Epithelial cell of proximal tubule (primary cell): ENCODE measurements at regions not wholly inside any gene's neighbourhood (a gene's known extent, or its start where the extent isn't known, plus 50 kb on each side); places are given as distances from the start of the nearest gene placed in this dataset.
"Not testable (repeated sequence)": the region's sequence is repeated elsewhere in the genome, so short reads cannot be mapped to it uniquely, and the experiment has no call there.

ENCODE experiments used
- DNase-seq: peaks from one replicate; pipeline ENCODE4 v3.0.0-alpha.2; 2011; ENCODE audit warnings: low read depth
- H3K4me3 ChIP-seq: 2 replicates; pipeline ENCODE4 v1.5.1; 2011; ENCODE audit warnings: low read depth, mild to moderate bottlenecking, low read length
- CTCF ChIP-seq: conservative IDR thresholded peaks from 2 replicates; pipeline ENCODE4 v1.5.1; 2012; ENCODE audit warnings: low read depth, mild to moderate bottlenecking, low read length

- no peak for DNase-seq
- H3K4me3 ChIP-seq: no peak overlapping the region
- no peak for TF ChIP-seq CTCF
Measured at GRCh38 chr16:29141586-29142324, 156.9 kb downstream of the LAT start.

GRCh38 chr16:29141121-29141520 is 156.3 kb downstream of the LAT start:
- H3K4me3 ChIP-seq, DNase-seq: not testable (repeated sequence)

- not testable (repeated sequence) for DNase-seq, H3K4me3 ChIP-seq
Measured at GRCh38 chr16:29139901-29140855, 155.3 kb downstream of the LAT start.

- no peak for DNase-seq
- no peak overlapping the region for H3K4me3 ChIP-seq
- no peak for TF ChIP-seq CTCF
Measured at GRCh38 chr16:29139261-29139802, 154.5 kb downstream of the LAT start.

GRCh38 chr16:29138698-29139097 is 153.8 kb downstream of the LAT start:
- DNase-seq, H3K4me3 ChIP-seq: not testable (repeated sequence)

GRCh38 chr16:29137894-29138662 is 153.2 kb downstream of the LAT start:
- not testable (repeated sequence) for DNase-seq

GRCh38 chr16:29137461-29137860 is 152.6 kb downstream of the LAT start:
- not testable (repeated sequence) for DNase-seq, H3K4me3 ChIP-seq

More at GRCh38 chr16:29137894-29138662, 153.2 kb downstream of the LAT start:
- H3K4me3 ChIP-seq: not testable (repeated sequence)

GRCh38 chr16:29136916-29137315 is 152.1 kb downstream of the LAT start:
- not testable (repeated sequence) for H3K4me3 ChIP-seq, DNase-seq

- not testable (repeated sequence) for H3K4me3 ChIP-seq, DNase-seq
Measured at GRCh38 chr16:29136046-29136696, 151.3 kb downstream of the LAT start.

GRCh38 chr16:29135098-29135497 is 150.2 kb downstream of the LAT start:
- not testable (repeated sequence) for DNase-seq, H3K4me3 ChIP-seq

- DNase-seq, H3K4me3 ChIP-seq: not testable (repeated sequence)
Measured at GRCh38 chr16:29133681-29134430, 149.0 kb downstream of the LAT start.

GRCh38 chr16:29132869-29133268 is 148.0 kb downstream of the LAT start:
- DNase-seq, H3K4me3 ChIP-seq: not testable (repeated sequence)

GRCh38 chr16:29132444-29132843 is 147.6 kb downstream of the LAT start:
- not testable (repeated sequence) for DNase-seq

GRCh38 chr16:29130901-29131851 is 146.3 kb downstream of the LAT start:
- not testable (repeated sequence) for DNase-seq, H3K4me3 ChIP-seq

More at GRCh38 chr16:29132444-29132843, 147.6 kb downstream of the LAT start:
- H3K4me3 ChIP-seq: not testable (repeated sequence)
